WERI-Rb-1 (cell line): ENCODE measurements at regions not wholly inside any gene's neighbourhood (a gene's known extent, or its start where the extent isn't known, plus 50 kb on each side); places are given as distances from the start of the nearest gene placed in this dataset.

ENCODE experiments used
- DNase-seq: peaks from one replicate; pipeline ENCODE4 v3.0.0-alpha.2; 2020
- H3K27ac ChIP-seq: fragments of 250-450 bp; sonication (Bioruptor Pico); 2 replicates; pipeline ENCODE4 v1.5.1; 2020; ENCODE audit warnings: mild to moderate bottlenecking, moderate library complexity
- H3K27me3 ChIP-seq: fragments of 250-450 bp; sonication (Bioruptor Pico); 2 replicates; pipeline ENCODE4 v1.5.1; 2021; ENCODE audit warnings: mild to moderate bottlenecking, low read depth, moderate library complexity; ENCODE audit not compliant: insufficient read depth, severe bottlenecking
- H3K36me3 ChIP-seq: fragments of 250-450 bp; sonication (Bioruptor Pico); 2 replicates; pipeline ENCODE4 v1.5.1; 2020; ENCODE audit warnings: mild to moderate bottlenecking, moderate library complexity
- H3K4me3 ChIP-seq: 2 replicates; pipeline ENCODE4 v1.5.1; 2011; ENCODE audit warnings: low read depth, mild to moderate bottlenecking, control low read depth, low read length
- H3K9me3 ChIP-seq: fragments of 250-450 bp; sonication (Bioruptor Pico); 2 replicates; pipeline ENCODE4 v1.5.1; 2021; ENCODE audit warnings: mild to moderate bottlenecking, moderate library complexity; ENCODE audit not compliant: severe bottlenecking
- TF ChIP-seq, protein P1 (sequence below): IDR thresholded peaks from 2 replicates; pipeline ENCODE4 v1.5.1; 2011; ENCODE audit warnings: low read depth, mild to moderate bottlenecking, control low read depth, inconsistent platforms, low read length

DNA sequence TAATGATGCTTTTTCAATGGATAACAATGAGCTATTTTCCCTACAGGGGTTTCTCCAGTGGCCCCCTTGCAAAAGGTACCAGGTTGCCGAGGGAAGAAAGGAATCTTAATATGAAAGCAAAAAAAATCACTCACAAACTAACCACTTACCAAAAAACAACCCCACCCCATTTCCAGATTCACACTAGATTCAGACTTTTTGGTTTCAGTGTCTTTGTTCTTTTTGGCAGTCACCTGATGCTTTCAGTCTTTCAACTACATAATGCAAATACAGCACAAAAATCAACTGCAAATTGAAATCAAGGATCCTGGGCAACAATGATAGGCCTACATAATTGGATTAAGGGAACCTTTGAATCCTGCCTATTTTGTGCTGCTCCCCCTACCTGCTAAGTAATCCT is 71.1 kb upstream of the RAP2B start:
- TF ChIP-seq, protein P1, sequence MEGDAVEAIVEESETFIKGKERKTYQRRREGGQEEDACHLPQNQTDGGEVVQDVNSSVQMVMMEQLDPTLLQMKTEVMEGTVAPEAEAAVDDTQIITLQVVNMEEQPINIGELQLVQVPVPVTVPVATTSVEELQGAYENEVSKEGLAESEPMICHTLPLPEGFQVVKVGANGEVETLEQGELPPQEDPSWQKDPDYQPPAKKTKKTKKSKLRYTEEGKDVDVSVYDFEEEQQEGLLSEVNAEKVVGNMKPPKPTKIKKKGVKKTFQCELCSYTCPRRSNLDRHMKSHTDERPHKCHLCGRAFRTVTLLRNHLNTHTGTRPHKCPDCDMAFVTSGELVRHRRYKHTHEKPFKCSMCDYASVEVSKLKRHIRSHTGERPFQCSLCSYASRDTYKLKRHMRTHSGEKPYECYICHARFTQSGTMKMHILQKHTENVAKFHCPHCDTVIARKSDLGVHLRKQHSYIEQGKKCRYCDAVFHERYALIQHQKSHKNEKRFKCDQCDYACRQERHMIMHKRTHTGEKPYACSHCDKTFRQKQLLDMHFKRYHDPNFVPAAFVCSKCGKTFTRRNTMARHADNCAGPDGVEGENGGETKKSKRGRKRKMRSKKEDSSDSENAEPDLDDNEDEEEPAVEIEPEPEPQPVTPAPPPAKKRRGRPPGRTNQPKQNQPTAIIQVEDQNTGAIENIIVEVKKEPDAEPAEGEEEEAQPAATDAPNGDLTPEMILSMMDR = no peak
- Histone ChIP-seq H3K27me3 (no peaks in the 10 kb centered on the region), H3K4me3 (no peak overlapping the region), H3K27ac (no peak overlapping the region), H3K36me3 (no peaks in the 10 kb centered on the region), H3K9me3 (no peaks in the 10 kb centered on the region)
- no peak for DNase-seq

DNA sequence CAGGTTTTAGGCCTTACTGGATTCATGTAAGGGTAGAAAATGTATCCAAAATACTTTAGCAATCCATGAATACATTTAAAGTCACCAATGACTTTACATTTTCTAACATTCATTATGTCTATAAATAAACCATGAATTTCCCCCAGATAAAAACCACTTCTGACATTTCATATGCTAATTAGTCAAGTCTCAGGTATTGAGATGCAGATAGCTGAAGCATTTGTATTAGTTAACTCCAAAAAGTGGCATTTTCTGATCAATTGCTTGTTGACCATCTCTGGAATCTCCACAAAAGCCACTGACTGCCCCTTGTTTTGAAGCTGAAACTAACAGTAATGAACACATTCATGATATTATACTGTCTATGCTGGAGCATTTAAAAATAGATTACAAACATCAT is 68.4 kb upstream of the RAP2B start:
- Histone ChIP-seq H3K36me3 (no peaks in the 10 kb centered on the region), H3K9me3 (no peaks in the 10 kb centered on the region), H3K27ac (no peak overlapping the region), H3K4me3 (no peak overlapping the region), H3K27me3 (no peaks in the 10 kb centered on the region)
- TF ChIP-seq, protein P1 = no peak
- no peak for DNase-seq

DNA sequence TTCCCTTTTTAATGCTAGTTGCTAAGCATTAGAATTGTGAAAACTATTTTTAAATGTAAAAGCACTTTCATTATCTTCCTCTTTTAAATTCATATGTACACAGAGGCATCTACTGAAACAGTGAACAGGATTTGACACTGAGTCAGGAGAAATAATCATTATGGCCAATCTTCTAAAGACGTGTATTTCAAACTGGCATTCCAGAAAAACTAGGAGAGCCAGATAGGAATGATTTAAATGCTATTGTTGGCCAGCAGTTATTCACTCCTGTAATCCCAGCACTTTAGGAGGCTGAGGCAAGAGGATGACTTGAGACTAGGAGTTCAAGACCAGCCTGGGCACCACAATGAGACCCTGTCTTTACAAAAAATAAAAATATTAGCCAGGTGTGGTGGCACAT is 67.6 kb upstream of the RAP2B start:
- H3K9me3 ChIP-seq = no peaks in the 10 kb centered on the region
- TF ChIP-seq, protein P1 = no peak
- H3K27me3 ChIP-seq = no peaks in the 10 kb centered on the region
- H3K36me3 ChIP-seq = no peaks in the 10 kb centered on the region
- no peak overlapping the region for H3K27ac ChIP-seq
- no peak overlapping the region for H3K4me3 ChIP-seq
- no peak for DNase-seq

DNA sequence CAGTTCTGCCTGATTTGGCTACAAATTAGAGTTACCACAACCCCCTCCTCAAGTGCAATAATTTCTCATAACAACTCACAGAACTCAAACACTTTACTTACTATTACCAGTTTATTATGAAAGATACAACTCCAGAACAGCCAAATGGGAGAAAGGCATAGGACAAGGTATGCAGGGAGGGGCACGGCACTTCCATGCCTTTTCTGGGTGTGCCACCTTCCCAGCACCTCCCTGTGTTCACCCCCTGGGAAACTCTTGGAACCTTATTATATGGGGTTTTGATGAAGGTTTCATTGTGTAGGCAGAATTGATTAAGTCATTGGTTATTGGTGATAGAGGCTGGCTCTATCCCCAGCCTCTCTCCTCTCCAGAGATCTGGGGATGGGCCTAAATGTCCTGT is 66.6 kb upstream of the RAP2B start:
- no peak for DNase-seq
- TF ChIP-seq, protein P1 = no peak
- H3K27ac ChIP-seq = no peak overlapping the region
- no peaks in the 10 kb centered on the region for H3K27me3 ChIP-seq
- H3K9me3 ChIP-seq = no peaks in the 10 kb centered on the region
- no peak overlapping the region for H3K4me3 ChIP-seq
- no peaks in the 10 kb centered on the region for H3K36me3 ChIP-seq

DNA sequence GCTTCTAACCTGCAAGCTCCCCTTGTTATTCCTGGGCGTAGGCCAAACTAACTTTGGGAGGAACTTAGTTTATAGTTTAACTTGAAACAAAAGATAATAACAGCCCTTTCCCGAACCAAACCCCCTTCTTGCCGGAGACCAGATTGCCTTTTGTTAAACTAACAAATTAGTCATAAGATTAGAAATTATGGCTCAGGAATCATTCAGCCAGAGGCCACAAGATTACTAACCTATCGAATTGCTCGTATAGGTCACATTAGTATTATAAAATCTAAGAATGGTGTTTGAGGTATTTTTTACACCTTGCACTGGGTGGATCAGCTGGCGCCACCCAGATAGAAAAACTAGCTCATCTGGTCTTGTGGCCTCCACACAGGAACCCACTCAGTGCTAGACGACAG is 65.3 kb upstream of the RAP2B start:
- no peaks in the 10 kb centered on the region for H3K36me3 ChIP-seq
- TF ChIP-seq, protein P1 = no peak
- no peak overlapping the region for H3K4me3 ChIP-seq
- no peak for DNase-seq
- H3K9me3 ChIP-seq = no peaks in the 10 kb centered on the region
- no peak overlapping the region for H3K27ac ChIP-seq
- no peaks in the 10 kb centered on the region for H3K27me3 ChIP-seq

DNA sequence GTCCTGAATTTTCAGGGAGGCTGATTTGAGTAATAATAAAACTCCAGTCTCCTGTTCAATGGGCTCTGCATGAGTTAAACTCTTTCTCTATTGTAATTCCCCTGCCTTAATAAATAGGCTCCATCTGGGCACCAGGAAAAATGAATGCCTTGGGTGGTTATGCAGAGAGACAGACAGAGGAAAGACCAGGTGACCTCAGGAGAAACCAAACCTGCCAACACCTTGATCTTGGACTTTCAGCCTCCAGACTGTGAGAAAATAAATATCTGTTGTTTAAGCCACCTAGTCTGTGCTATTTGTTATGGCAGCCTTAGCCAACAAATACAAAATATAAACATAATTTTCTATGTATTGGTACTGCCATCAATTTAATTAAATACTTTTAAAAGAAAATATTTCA is 64.8 kb upstream of the RAP2B start:
- Histone ChIP-seq H3K27ac (no peak overlapping the region), H3K4me3 (no peak overlapping the region), H3K36me3 (no peaks in the 10 kb centered on the region), H3K9me3 (no peaks in the 10 kb centered on the region), H3K27me3 (no peaks in the 10 kb centered on the region)
- no peak for DNase-seq
- TF ChIP-seq, protein P1 = no peak
